CD4-positive, alpha-beta T cell treated with Interferon alpha-2 for 1 hour (primary cell): ENCODE measurements at regions not wholly inside any gene's neighbourhood (a gene's known extent, or its start where the extent isn't known, plus 50 kb on each side); places are given as distances from the start of the nearest gene placed in this dataset.
A peak's percentile ranks its signal among the peaks of the same experiment; 100 is the strongest.
"Not testable (repeated sequence)": the region's sequence is repeated elsewhere in the genome, so short reads cannot be mapped to it uniquely, and the experiment has no call there.

Experiments
- DNase-seq, 2 donors: peaks; one replicate each; pipeline ENCODE4 v3.0.0-alpha.2; 2020 to 2022

- DNase-seq, result no peak
Observed at GRCh38 chr7:136103545-136104268, 126.5 kb upstream of the MTPN start.

GRCh38 chr7:136102881-136103280 lies 125.7 kb upstream of the MTPN start:
- DNase-seq, result no peak

DNA sequence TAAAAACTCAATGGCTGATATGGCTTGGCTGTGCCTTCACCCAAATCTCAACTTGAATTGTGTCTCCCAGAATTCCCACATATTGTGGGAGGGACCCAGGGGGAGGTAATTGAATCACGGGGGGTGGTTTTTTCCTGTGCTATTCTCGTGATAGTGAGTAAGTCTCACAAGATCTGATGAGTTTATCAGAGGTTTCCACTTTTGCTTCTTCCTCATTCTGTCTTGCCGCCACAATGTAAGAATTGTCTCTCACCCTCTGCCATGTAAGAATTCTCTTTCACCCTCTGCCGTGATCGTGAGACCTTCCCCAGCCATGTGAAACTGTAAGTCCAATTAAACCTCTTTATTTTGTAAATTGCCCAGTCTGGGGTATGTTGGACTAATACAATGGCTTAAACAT lies 115.6 kb upstream of the MTPN start:
- DNase-seq, result not testable (repeated sequence)

DNA sequence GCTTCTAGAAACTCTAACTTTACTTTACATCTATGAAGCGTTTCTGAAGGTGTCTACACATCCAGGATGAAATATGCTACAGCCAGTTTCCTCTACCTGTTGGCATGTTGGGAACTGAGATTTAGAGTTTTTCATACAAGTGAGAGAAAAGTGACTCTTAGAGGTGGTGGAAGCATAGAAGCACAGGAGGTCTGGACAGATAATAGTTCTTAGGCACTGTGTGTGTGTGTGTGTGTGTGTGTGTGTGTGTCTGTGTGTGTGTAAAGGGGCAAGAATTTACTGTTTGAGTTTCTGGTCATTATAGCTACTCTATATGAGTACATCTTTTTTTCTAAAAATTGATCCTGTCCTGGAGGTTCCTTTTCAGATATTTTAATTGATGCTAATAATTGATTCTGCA lies 110.7 kb upstream of the MTPN start:
- no peak for DNase-seq

DNA sequence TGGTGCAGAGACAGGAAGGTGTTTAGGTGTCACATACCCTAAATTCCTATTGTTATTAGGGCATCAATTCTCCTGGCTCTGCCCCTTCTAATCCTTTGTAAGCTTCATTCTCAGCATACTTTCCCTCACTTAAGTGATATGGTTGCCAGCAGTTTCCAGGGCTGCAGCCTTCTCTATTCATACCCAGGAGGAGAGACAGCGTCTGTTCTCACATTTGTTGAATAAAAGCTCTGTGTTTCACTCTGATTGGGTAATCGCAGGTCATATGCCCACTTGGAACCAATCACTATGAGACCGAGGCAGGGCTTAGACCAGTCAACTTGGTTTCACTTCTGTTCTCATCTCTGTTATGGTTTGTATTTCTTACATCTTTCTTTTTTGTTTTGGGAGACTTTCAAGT lies 109.6 kb upstream of the MTPN start:
- peak; percentile 23 to 64 for DNase-seq

GRCh38 chr7:136079934-136080333 lies 102.8 kb upstream of the MTPN start:
- DNase-seq, result no peak

GRCh38 chr7:136079478-136079892 lies 102.3 kb upstream of the MTPN start:
- DNase-seq, result no peak

GRCh38 chr7:136079066-136079465 lies 101.9 kb upstream of the MTPN start:
- DNase-seq, result no peak

DNA sequence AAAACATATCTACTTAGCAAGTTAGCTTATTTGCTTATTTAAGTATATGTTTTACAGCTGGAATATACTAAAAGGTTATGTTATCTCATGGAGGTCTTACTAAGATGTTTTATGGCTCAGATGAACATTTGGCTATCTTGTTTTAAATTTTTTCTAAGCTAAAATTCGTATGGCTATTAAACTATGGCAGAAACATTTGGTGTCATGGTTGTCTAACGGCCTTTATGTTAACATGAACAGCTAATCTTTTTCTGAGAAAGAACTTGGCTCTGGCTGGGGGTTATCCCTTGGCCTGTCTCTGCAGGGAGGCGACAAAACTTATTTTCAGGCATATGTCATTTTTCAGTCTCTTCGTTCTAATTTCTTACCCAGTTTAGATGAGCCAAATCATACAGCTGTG lies 101.5 kb upstream of the MTPN start:
- no peak for DNase-seq

DNA sequence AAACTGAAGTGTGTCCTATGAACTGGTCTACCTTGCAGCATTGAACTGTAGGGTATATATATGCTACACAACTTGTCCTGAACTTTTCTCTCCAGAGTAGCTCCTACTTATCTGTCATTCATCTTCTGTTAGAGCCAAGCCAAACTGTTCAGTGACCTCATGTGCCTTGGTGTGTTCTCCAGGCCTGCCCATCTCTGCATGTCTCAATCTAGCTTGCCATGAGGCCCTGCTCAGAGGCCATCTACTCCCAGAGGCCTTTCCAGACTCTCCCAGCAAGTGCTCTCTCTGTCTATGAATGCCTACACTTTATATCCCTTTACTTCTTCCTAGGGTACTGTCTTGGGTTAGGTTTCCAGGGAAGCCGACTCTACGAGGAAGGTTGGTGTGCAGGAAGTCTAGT lies 99.8 kb upstream of the MTPN start:
- DNase-seq, result no peak

GRCh38 chr7:136074843-136075242 lies 97.7 kb upstream of the MTPN start:
- DNase-seq, result no peak

GRCh38 chr7:136072447-136072846 lies 95.3 kb upstream of the MTPN start:
- no peak for DNase-seq

DNA sequence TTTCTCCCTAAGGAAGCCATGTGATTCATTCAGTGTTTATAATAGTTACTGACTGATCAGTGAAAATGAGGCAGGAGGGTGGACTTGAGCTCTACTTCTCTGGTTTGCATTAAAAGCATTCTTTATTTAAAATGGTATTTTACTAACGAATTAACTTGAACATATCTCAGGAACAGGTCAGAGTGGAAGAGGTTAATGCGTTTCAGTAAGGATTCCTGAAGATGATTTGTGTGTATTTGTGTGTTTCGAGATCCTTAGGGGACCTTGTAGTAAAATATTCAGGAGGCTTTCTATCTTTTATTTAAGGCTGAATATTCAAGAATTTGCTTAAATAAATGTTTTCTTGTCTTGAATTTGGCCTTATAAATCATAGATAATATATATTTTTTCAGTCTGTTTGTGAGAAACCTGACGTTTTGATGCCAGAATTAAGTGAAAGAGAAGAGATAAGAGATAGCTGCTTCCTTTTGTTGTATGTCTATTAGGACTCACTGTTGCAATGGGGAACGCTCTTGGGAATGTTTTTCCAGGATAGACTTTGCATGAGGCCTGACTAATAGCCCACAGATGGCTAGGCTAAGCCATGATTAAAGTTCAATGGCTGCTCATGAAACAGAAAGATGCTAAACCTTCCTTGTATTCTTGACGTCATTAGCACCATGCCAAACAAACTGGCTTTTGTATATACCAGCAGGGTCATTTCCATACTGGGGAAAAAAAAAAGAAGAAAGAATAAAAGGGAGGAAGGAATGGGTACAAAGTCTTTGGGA lies 93.8 kb upstream of the MTPN start:
- no peak for DNase-seq

DNA sequence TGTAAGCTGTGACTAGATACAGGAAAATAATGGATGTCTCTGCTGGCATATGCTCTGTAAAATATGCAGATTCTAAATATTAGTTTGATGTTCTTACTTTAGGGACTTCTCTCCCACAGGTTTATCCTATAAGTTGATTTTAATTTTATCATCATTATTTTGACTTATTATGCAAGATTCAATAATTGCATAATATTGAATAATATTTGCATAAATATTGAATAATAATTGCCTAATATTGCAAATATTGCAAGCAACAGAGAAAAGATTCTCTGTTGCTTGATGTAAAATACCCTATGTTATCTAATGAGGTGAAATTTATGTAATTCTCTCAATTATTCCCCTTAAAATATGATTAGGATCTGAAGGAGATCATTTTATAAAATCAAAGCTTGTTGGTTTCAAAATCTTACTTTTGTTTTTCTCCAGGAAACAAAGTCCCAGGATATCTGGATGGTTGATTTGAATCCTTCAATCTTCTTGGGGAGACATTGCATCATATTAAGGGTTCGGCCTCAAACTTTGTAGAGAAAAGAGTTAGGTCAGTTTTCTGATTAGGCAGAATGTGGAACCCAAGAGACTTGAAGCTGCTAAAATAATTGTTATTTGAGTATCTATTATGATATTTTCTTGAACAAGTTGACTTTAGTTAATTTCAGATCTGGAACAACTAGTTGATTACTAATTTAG lies 92.8 kb upstream of the MTPN start:
- no peak for DNase-seq

DNA sequence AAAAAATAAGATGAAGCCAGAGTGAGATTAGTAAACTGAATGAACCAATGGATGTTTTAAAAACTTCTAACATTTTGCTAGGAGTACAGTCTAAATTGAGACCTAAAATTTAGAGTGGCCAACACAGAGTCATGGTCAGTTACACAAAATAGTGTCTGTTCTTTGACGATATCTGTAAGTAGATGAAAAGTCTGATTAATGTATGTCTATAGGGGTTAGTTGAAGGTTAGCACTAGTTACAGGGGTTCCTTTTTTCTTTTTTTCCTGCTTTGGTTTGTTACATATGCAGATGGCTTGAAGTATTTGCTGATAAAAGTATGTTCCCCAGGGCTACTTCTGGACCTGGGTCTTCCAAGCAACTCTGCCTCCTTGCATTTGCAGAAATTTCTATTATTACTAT lies 90.1 kb upstream of the MTPN start:
- DNase-seq, result no peak

GRCh38 chr7:136066304-136067143 lies 89.4 kb upstream of the MTPN start:
- no peak for DNase-seq

DNA sequence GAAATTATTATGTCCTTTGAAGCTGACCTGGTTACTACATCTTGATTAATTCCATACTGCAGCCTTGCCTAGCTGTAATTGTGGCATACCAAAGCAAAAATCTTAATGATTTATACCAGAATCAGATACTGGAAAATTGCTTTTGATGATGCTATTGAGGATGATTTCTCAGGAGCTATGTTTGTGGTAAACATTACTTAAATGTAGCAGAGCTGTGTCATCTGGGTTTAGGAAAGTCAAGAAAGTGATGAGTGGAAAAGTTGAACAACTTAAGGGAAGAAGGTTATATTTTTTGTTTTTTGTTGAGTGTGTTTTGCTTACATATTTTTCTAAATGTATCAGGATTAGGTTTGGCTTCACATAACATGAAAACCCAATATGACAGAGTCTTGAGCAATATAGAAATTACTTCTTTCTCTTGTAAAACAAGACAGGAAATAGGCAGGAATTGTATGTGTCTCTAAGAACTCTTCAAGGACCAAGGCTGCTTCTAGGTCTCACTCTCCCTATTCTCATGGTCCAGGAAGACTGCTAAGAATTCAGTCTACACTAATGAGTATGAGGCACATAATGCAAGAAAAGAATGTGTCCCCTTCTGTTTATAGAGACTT lies 87.6 kb upstream of the MTPN start:
- no peak for DNase-seq

DNA sequence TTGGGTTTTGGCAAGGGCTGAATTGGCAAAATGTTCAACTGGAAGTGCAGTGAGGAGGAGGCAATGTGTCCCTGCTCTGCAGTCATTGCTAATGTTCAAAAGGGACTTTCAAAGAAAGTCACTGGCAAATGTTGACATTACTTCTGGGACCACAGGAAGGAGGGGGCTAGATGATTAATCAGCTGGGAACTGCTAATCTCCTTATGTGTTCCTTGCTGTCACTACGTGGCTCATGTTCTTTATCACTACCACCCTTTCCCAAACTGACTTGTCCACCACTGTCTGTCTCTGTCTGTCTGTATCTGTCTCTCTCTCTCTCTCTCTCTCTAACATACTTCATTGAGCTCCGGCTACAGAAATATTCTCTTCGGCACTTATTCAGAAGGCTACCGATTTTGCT lies 86.9 kb upstream of the MTPN start:
- DNase-seq, result no peak

GRCh38 chr7:136063326-136063666 lies 86.1 kb upstream of the MTPN start:
- DNase-seq, result no peak

GRCh38 chr7:136062625-136063325 lies 85.6 kb upstream of the MTPN start:
- no peak for DNase-seq

GRCh38 chr7:136061433-136061832 lies 84.3 kb upstream of the MTPN start:
- no peak for DNase-seq

DNA sequence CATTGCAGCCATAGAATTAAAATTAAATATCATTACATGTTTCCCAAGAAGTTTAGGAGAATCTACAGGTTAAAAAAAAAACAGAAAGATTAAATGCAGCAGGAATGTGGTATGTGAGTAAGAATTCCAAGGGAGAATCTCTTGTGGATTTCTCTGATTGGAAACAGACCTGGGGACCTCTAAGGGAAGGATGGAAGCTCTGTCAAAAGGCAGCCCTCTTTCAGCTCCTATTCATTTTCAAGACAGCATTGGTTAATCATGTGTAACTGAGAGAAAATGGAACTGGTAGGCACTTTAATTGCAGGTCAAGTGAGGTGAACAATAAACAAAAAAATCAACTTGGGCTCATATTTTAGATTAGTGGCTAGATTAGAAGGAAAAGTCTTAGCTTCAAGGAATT lies 81.4 kb upstream of the MTPN start:
- DNase-seq, result no peak
